ENCODE measurements at regions not wholly inside any gene's neighbourhood (a gene's known extent, or its start where the extent isn't known, plus 50 kb on each side); places are given as distances from the start of the nearest gene placed in this dataset.

GRCh38 chr6:155993240-155993639 lies 537.6 kb upstream of the NOX3 start:
- TF ChIP-seq CTCF (optimal IDR thresholded peaks at IDR 0.05 in 1 of 3, IDR thresholded peaks at IDR 0.05 in 1 of 3, conservative IDR thresholded peaks at IDR 0.05 in 1 of 3; ENCODE audit: extremely low read depth in 1 of 3, insufficient read depth in 2 of 3, low read length in 3 of 3): no peak
- TF ChIP-seq EZH2 (IDR thresholded peaks at IDR 0.05; ENCODE audit: low read length): no peak

All from keratinocyte (primary cell).